ENCODE measurements at regions not wholly inside any gene's neighbourhood (a gene's known extent, or its start where the extent isn't known, plus 50 kb on each side); places are given as distances from the start of the nearest gene placed in this dataset.

- no peak for DNase-seq (ENCODE audit: low read depth, low spot score)
These were observed 61.7 kb upstream of the CDIN1 start for GRCh38 chr15:36517758-36518157.

GRCh38 chr15:36519067-36519466, 60.4 kb upstream of the CDIN1 start:
- DNase-seq (ENCODE audit: low read depth, low spot score) = no peak

- DNase-seq (ENCODE audit: low read depth, low spot score) = no peak
These were observed 54.0 kb upstream of the CDIN1 start for GRCh38 chr15:36525430-36525829.

GRCh38 chr15:36527235-36528162, 51.9 kb upstream of the CDIN1 start:
- no peak for DNase-seq (ENCODE audit: low read depth, low spot score)

GRCh38 chr15:36529296-36530011, 50.0 kb upstream of the CDIN1 start:
- no peak for DNase-seq (ENCODE audit: low read depth, low spot score)
